Transverse colon (tissue), 4 donors: ENCODE measurements at regions not wholly inside any gene's neighbourhood (a gene's known extent, or its start where the extent isn't known, plus 50 kb on each side); places are given as distances from the start of the nearest gene placed in this dataset.

ENCODE experiments used
- DNase-seq: peaks from one replicate; pipeline ENCODE4 v3.0.0-alpha.2; 2019
- H3K27ac ChIP-seq, 4 donors: fragments of 200-600 bp; sonication (generic); 2 replicates each; pipeline ENCODE4 v1.5.1; 2016 to 2018; ENCODE audit warnings: inconsistent platforms in 4 of 4
- H3K27me3 ChIP-seq: fragments of 200-600 bp; sonication (generic); 2 replicates; pipeline ENCODE4 v1.5.1; 2017; ENCODE audit warnings: inconsistent platforms
- H3K36me3 ChIP-seq, 4 donors: fragments of 200-600 bp; sonication (generic); 2 replicates each; pipeline ENCODE4 v1.5.1; 2017 to 2019; ENCODE audit warnings: inconsistent platforms in 4 of 4
- H3K4me1 ChIP-seq, 4 donors: fragments of 200-600 bp; sonication (generic); 2 replicates each; pipeline ENCODE4 v1.5.1; 2017 to 2020; ENCODE audit warnings: inconsistent platforms in 4 of 4
- H3K4me3 ChIP-seq, 4 donors: fragments of 200-600 bp; sonication (generic); 1 replicate in 1 of 4; 2 replicates in 3 of 4; pipeline versions ENCODE4 v1.5.1 to v1.6.1; 2017 to 2019; ENCODE audit warnings: inconsistent platforms in 4 of 4
- H3K9me3 ChIP-seq, 2 donors: fragments of 200-600 bp; sonication (generic); 2 replicates each; pipeline ENCODE4 v1.5.1; 2017 to 2019; ENCODE audit warnings: inconsistent platforms in 2 of 2
- EP300 ChIP-seq: sonication (generic); formaldehyde crosslinking; IDR thresholded peaks from one replicate; pipeline ENCODE4 v1.6.1; 2017; ENCODE audit warnings: antibody characterized with exemption, low read depth
- POLR2A ChIP-seq: fragments of 450-650 bp; IDR thresholded peaks from one replicate; pipeline ENCODE4 v1.6.1; 2016; ENCODE audit warnings: antibody characterized with exemption, mild to moderate bottlenecking, moderate library complexity
- POLR2AphosphoS5 ChIP-seq, 3 donors: sonication (generic); formaldehyde crosslinking; IDR thresholded peaks; one replicate each; pipeline ENCODE4 v1.6.1; 2016; ENCODE audit warnings: antibody characterized with exemption in 3 of 3
- WGBS, 2 donors: methylation state at CpG; one replicate each; pipeline ENCODE4 v1.1.5; 2018; ENCODE audit warnings: low coverage in 1 of 2; 5-methylcytosine and 5-hydroxymethylcytosine counted together
- in situ Hi-C, 4 donors: fragments of 200-750 bp; cut with MboI; loops; one replicate each; pipeline versions ENCODE4 v1.15.0 to v1.15.1; 2017; ENCODE audit warnings: low sequenced_read_pairs in 3 of 4, low pct_ligation_motif_present in 1 of 4, low pct_unique_long_range_greater_than_20kb in 1 of 4
- intact Hi-C: fragments of 100-400 bp; cut with DNase I; formaldehyde crosslinking; loops from one replicate; pipeline ENCODE4 v1.15.1; 2023; ENCODE audit warnings: low total_unique reads
- TF ChIP-seq, protein P1 (sequence below), 5 experiments: fragments of 200-600 bp in 3 of 5; fragments of 450-650 bp in 2 of 5; sonication (generic) in 3 of 5; IDR thresholded peaks; 1 replicate in 2 of 5; 2 replicates in 3 of 5; pipeline ENCODE4 v1.5.1; 2016 to 2017; ENCODE audit warnings: antibody characterized with exemption in 5 of 5, inconsistent platforms in 3 of 5, mild to moderate bottlenecking in 2 of 5, moderate library complexity in 1 of 5

DNA sequence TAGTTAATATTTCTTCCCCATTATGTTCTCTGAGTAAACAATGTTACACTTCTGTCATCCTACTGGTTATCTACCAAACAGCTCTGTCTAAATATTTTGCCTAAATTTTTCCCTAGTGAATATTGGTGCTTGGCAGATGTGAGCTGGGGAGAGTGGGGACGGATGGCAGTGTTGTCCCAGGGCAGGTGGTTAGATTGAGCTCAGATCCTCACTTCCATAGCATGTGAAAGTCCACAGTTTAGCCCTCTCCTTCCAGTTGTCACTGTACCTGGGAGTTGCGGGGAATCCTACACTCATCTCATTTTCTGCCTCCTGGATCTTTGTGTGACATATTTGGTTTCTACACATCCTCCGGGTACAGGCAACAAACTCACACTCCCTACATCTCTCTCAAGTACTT is 484.9 kb downstream of the EPM2A start:
- DNase-seq: no peak
- H3K36me3 ChIP-seq: no peaks in the 10 kb centered on the region
- no peak overlapping the region for H3K27ac ChIP-seq
- H3K27me3 ChIP-seq: no peaks in the 10 kb centered on the region
- H3K4me1 ChIP-seq: no peaks in the 10 kb centered on the region
- TF ChIP-seq EP300 (no peak), POLR2A (no peak), POLR2AphosphoS5 (IDR thresholded peaks at IDR 0.05) (no peak)
- TF ChIP-seq, protein P1, sequence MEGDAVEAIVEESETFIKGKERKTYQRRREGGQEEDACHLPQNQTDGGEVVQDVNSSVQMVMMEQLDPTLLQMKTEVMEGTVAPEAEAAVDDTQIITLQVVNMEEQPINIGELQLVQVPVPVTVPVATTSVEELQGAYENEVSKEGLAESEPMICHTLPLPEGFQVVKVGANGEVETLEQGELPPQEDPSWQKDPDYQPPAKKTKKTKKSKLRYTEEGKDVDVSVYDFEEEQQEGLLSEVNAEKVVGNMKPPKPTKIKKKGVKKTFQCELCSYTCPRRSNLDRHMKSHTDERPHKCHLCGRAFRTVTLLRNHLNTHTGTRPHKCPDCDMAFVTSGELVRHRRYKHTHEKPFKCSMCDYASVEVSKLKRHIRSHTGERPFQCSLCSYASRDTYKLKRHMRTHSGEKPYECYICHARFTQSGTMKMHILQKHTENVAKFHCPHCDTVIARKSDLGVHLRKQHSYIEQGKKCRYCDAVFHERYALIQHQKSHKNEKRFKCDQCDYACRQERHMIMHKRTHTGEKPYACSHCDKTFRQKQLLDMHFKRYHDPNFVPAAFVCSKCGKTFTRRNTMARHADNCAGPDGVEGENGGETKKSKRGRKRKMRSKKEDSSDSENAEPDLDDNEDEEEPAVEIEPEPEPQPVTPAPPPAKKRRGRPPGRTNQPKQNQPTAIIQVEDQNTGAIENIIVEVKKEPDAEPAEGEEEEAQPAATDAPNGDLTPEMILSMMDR (IDR thresholded peaks at IDR 0.05): no peak
- WGBS, 2 donors: 68 to 75% methylated on average over 1 to 3 of the region's 3 CpGs
- in situ Hi-C loops (no loop called here), intact Hi-C loops (no loop called here)
- no peak overlapping the region for H3K4me3 ChIP-seq
- H3K9me3 ChIP-seq: no peaks in the 10 kb centered on the region

DNA sequence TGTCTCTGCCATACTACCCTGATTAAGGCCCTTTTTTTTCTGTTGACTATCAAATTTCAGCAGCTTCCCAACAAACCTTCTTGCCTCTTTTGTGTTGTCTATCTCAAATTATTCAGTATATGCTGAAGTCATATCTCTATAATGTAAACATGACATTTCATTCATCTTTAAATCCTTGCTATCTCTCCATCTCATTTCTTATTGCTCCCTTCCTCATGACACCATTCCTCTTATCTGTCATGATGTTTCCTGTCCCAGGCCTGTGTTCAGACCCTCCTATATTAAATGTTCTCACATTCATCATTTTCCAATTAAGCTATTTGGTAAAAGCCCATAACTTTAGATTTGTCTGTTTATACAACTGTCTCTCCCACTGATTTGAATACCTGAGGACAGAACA is 482.6 kb downstream of the EPM2A start:
- no peaks in the 10 kb centered on the region for H3K4me1 ChIP-seq
- H3K27me3 ChIP-seq: no peaks in the 10 kb centered on the region
- in situ Hi-C loops: no loop called here
- H3K36me3 ChIP-seq: no peaks in the 10 kb centered on the region
- TF ChIP-seq, protein P1 (IDR thresholded peaks at IDR 0.05): no peak
- no peak for TF ChIP-seq POLR2A
- no peak for TF ChIP-seq EP300
- TF ChIP-seq POLR2AphosphoS5 (IDR thresholded peaks at IDR 0.05): no peak
- no peak overlapping the region for H3K4me3 ChIP-seq
- H3K27ac ChIP-seq: no peak overlapping the region
- intact Hi-C loops: no loop called here
- DNase-seq: no peak
- H3K9me3 ChIP-seq: no peaks in the 10 kb centered on the region

DNA sequence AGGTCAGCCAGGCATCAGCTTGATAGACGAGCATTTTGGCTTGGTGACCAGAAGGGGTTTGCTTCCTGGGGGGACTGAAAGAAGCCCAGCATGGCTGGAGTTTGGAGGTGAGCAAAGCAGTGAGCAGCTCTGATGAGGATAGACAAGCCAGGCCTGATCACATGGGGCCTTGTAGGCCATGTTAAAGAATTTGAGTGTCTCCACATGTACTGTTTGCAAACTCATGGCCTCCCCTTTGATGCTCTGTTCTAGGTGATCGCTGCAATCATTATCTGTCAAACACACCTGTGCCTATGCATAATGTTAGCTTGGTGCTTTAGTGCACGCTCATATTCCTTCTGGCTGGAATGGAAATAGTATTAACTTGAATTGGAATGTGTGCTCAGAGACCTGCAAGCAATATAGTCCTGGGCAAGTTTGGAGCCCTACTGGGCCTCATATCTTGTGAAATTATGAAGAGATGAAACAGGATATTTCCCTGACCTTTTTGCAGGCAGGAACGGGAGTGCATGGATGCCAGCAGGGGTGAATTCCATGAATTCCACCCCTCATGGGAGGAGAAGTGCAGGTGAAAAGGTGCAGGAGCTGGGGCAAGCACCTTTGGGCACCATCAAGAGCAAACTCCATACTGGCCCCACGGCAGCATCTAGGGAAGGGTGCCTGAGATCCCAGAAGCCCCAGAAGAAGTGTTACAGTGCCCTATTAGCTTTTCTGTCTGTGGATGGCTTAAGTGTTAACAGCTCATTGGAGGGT is 480.5 kb downstream of the EPM2A start:
- H3K9me3 ChIP-seq: no peaks in the 10 kb centered on the region
- no peaks in the 10 kb centered on the region for H3K27me3 ChIP-seq
- no peak overlapping the region for H3K4me3 ChIP-seq
- H3K27ac ChIP-seq: no peak overlapping the region
- in situ Hi-C loops: no loop called here
- TF ChIP-seq POLR2A (no peak), EP300 (no peak), POLR2AphosphoS5 (IDR thresholded peaks at IDR 0.05) (no peak)
- TF ChIP-seq, protein P1 (IDR thresholded peaks at IDR 0.05): no peak
- H3K4me1 ChIP-seq: no peaks in the 10 kb centered on the region
- 71 to 84% methylated on average over 1 to 5 of the region's 5 CpGs for WGBS, 2 donors
- no peak for DNase-seq
- no peaks in the 10 kb centered on the region for H3K36me3 ChIP-seq
- intact Hi-C loops: no loop called here

DNA sequence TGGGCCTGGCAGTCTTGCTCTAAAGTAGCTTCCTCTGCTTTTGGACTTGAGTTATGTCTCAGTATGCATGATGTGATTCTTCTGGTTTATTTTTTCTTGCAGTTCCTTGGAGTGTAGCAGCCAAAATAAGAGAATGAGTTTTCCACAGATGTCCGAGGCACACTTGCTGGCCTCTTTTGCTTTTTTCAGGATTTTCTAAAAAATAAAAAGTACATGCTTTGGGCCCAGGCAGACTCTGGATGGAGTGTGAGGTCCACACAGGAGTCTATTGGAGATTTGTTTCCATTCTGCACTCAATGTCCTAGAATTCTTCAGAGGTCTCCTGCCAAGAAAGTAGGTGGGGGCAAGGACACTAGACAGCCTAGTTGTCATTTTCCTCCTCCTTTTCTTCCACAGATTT is 477.6 kb downstream of the EPM2A start:
- H3K27me3 ChIP-seq: no peaks in the 10 kb centered on the region
- no peak overlapping the region for H3K27ac ChIP-seq
- DNase-seq: no peak
- no peaks in the 10 kb centered on the region for H3K9me3 ChIP-seq
- WGBS, 2 donors: 87 to 89% methylated on average over 1 of the region's 1 CpG
- H3K4me1 ChIP-seq: no peaks in the 10 kb centered on the region
- in situ Hi-C loops (no loop called here), intact Hi-C loops (no loop called here)
- no peak overlapping the region for H3K4me3 ChIP-seq
- no peaks in the 10 kb centered on the region for H3K36me3 ChIP-seq
- TF ChIP-seq EP300 (no peak), POLR2AphosphoS5 (IDR thresholded peaks at IDR 0.05) (no peak), POLR2A (no peak)
- TF ChIP-seq, protein P1 (IDR thresholded peaks at IDR 0.05): no peak
